T-cell (primary cell): ENCODE measurements at regions not wholly inside any gene's neighbourhood (a gene's known extent, or its start where the extent isn't known, plus 50 kb on each side); places are given as distances from the start of the nearest gene placed in this dataset.
A peak's percentile ranks its signal among the peaks of the same experiment; 100 is the strongest.

Source experiments
- ATAC-seq, 4 experiments: fragments of 200-7000 bp in 3 of 4; fragments of 150-1000 bp in 1 of 4; cut with Tn5 transposase; replicated peaks in 1 of 4; 1 replicate in 3 of 4; 2 replicates in 1 of 4; pipeline ENCODE4 v1.10.0; 2021; ENCODE audit warnings: moderate library complexity in 3 of 4, mild to moderate bottlenecking in 2 of 4, moderate number of reproducible peaks in 1 of 4
- CTCF ChIA-PET, 2 donors: fragments of 300-600 bp; sonication (Branson Sonifier 250); formaldehyde crosslinking; loops; one replicate each; lab custom pipeline; 2022; ENCODE audit warnings: antibody characterized with exemption in 2 of 2; lab: Charles Lee
- POLR2A ChIA-PET, 2 donors: fragments of 300-600 bp; sonication (Branson Sonifier 250); formaldehyde crosslinking; loops; one replicate each; lab custom pipeline; 2022; ENCODE audit warnings: antibody characterized with exemption in 2 of 2; lab: Charles Lee
- DNase-seq, 35 experiments: peaks; one replicate each; pipeline versions ENCODE4 v3.0.0 to v3.0.0-alpha.2; 2013 to 2023
- H3K27ac ChIP-seq: one replicate; pipeline ENCODE4 v1.5.1; 2013; ENCODE audit warnings: low read length
- H3K27me3 ChIP-seq, 2 experiments: replicated peaks in 1 of 2; 1 replicate in 1 of 2; 2 replicates in 1 of 2; pipeline versions ENCODE4 v1.6.1 to v1.7.0; 2013; ENCODE audit warnings: low read length in 1 of 2, mixed read lengths in 1 of 2; ENCODE audit not compliant: control insufficient read depth in 2 of 2, insufficient read depth in 2 of 2; ENCODE audit errors: extremely low read depth in 1 of 2
- H3K36me3 ChIP-seq, 2 donors: 1 replicate in 1 of 2; 2 replicates in 1 of 2; pipeline versions ENCODE4 v1.6.1 to v1.7.0; 2013; ENCODE audit warnings: low read length in 1 of 2; ENCODE audit not compliant: control insufficient read depth in 2 of 2, insufficient read depth in 1 of 2; ENCODE audit errors: extremely low read depth in 1 of 2
- H3K4me1 ChIP-seq, 2 experiments: 1 replicate in 1 of 2; 2 replicates in 1 of 2; pipeline versions ENCODE4 v1.6.1 to v1.7.0; 2013; ENCODE audit warnings: low read length in 2 of 2, mixed read lengths in 1 of 2; ENCODE audit not compliant: insufficient read depth in 2 of 2, control insufficient read depth in 1 of 2; ENCODE audit errors: extremely low read depth in 1 of 2
- H3K4me3 ChIP-seq, 2 donors: 1 replicate in 1 of 2; 2 replicates in 1 of 2; pipeline versions ENCODE4 v1.5.1 to v1.7.0; 2013; ENCODE audit warnings: mild to moderate bottlenecking in 2 of 2, low read length in 1 of 2, moderate library complexity in 1 of 2; ENCODE audit not compliant: control insufficient read depth in 1 of 2; ENCODE audit errors: extremely low read depth in 1 of 2
- H3K9me3 ChIP-seq: 2 replicates; pipeline ENCODE4 v1.7.0; 2013
- H3K27ac Mint-ChIP-seq, 2 donors: one replicate each; pipeline ENCODE4 v1.8.0; 2020 to 2021; ENCODE audit warnings: mild to moderate bottlenecking in 2 of 2, mixed read lengths in 2 of 2
- H3K27me3 Mint-ChIP-seq, 2 donors: one replicate each; pipeline ENCODE4 v1.8.0; 2021 to 2022; ENCODE audit warnings: mixed read lengths in 2 of 2
- H3K36me3 Mint-ChIP-seq: one replicate; pipeline ENCODE4 v1.8.0; 2021; ENCODE audit warnings: mixed read lengths
- H3K4me1 Mint-ChIP-seq, 3 donors: one replicate each; pipeline ENCODE4 v1.8.0; 2020 to 2022; ENCODE audit warnings: mixed read lengths in 3 of 3, mild to moderate bottlenecking in 1 of 3
- H3K4me3 Mint-ChIP-seq, 3 donors: one replicate each; pipeline ENCODE4 v1.8.0; 2020 to 2022; ENCODE audit warnings: mild to moderate bottlenecking in 3 of 3, mixed read lengths in 3 of 3, moderate library complexity in 3 of 3
- H3K9me3 Mint-ChIP-seq, 3 donors: one replicate each; pipeline ENCODE4 v1.8.0; 2020 to 2022; ENCODE audit warnings: mixed read lengths in 3 of 3
- WGBS: methylation state at CpG from one replicate; pipeline ENCODE4 v1.1.5; 2013; ENCODE audit warnings: missing lambda C conversion rate; ENCODE audit not compliant: insufficient coverage; 5-methylcytosine and 5-hydroxymethylcytosine counted together

- 64% methylated on average over 3 of the region's 5 CpGs for WGBS
- H3K4me1 Mint-ChIP-seq: no peaks in the 10 kb centered on the region
Observed at GRCh38 chr7:115494529-115495147, 535.9 kb downstream of the TFEC start.

GRCh38 chr7:115493381-115493780, 537.2 kb downstream of the TFEC start:
- ChIA-PET CTCF (no interaction called here), POLR2A (no interaction called here)
- no peak for ATAC-seq
- no peak overlapping the region for H3K4me3 Mint-ChIP-seq
- Histone ChIP-seq H3K9me3 (no peaks in the 10 kb centered on the region), H3K36me3 (no peaks in the 10 kb centered on the region), H3K27ac (no peak overlapping the region), H3K27me3 (no peaks in the 10 kb centered on the region), H3K4me1 (no peaks in the 10 kb centered on the region), H3K4me3 (no peak overlapping the region)
- no peak for DNase-seq
- no peak overlapping the region for H3K27ac Mint-ChIP-seq
- H3K9me3 Mint-ChIP-seq: no peaks in the 10 kb centered on the region
- no CpG with 5 or more reads among the region's 3 CpGs for WGBS
- H3K27me3 Mint-ChIP-seq: peaks cover 0 to 10% of the 10 kb centered on the region in 2 donors
- H3K36me3 Mint-ChIP-seq: no peaks in the 10 kb centered on the region
- no peaks in the 10 kb centered on the region for H3K4me1 Mint-ChIP-seq

More at GRCh38 chr7:115494529-115495147, 535.9 kb downstream of the TFEC start:
- H3K27me3 Mint-ChIP-seq: peaks cover 0 to 10% of the 10 kb centered on the region in 2 donors
- DNase-seq (no peak), ATAC-seq (no peak)
- Histone ChIP-seq H3K4me1 (no peaks in the 10 kb centered on the region), H3K27ac (no peak overlapping the region), H3K36me3 (no peaks in the 10 kb centered on the region), H3K27me3 (no peaks in the 10 kb centered on the region), H3K4me3 (no peak overlapping the region), H3K9me3 (no peaks in the 10 kb centered on the region)
- H3K4me3 Mint-ChIP-seq: no peak overlapping the region
- H3K9me3 Mint-ChIP-seq: no peaks in the 10 kb centered on the region
- POLR2A ChIA-PET: no interaction called here
- no peak overlapping the region for H3K27ac Mint-ChIP-seq
- no peaks in the 10 kb centered on the region for H3K36me3 Mint-ChIP-seq
- CTCF ChIA-PET: interaction anchor here in 1 of 2 donors (1.4 kb wide), 1 partner anchor 12 kb away, joined by 3 read pairs; no protein-coding TSS in a partner anchor

- ChIA-PET CTCF (no interaction called here), POLR2A (no interaction called here)
- no peak overlapping the region for H3K27ac Mint-ChIP-seq
- Histone ChIP-seq H3K27me3 (no peaks in the 10 kb centered on the region), H3K36me3 (no peaks in the 10 kb centered on the region), H3K9me3 (no peaks in the 10 kb centered on the region), H3K4me3 (no peak overlapping the region), H3K4me1 (no peaks in the 10 kb centered on the region), H3K27ac (no peak overlapping the region)
- H3K27me3 Mint-ChIP-seq: peaks cover 0 to 7% of the 10 kb centered on the region in 2 donors
- ATAC-seq (no peak), DNase-seq (no peak)
- H3K4me1 Mint-ChIP-seq: no peaks in the 10 kb centered on the region
- no CpG with 5 or more reads among the region's 4 CpGs for WGBS
- no peaks in the 10 kb centered on the region for H3K9me3 Mint-ChIP-seq
- no peaks in the 10 kb centered on the region for H3K36me3 Mint-ChIP-seq
- H3K4me3 Mint-ChIP-seq: no peak overlapping the region
Observed at GRCh38 chr7:115491744-115492380, 538.7 kb downstream of the TFEC start.

GRCh38 chr7:115479448-115479847, 551.1 kb downstream of the TFEC start:
- no peak for DNase-seq
- 88% methylated on average over 1 of the region's 1 CpG for WGBS
- H3K9me3 ChIP-seq: no peaks in the 10 kb centered on the region
- H3K4me1 ChIP-seq: peaks cover 0 to 10% of the 10 kb centered on the region in 2 experiments
- H3K27me3 ChIP-seq: peaks cover 9 to 23% of the 10 kb centered on the region in 2 experiments
- H3K36me3 ChIP-seq: no peaks in the 10 kb centered on the region
- H3K36me3 Mint-ChIP-seq: no peaks in the 10 kb centered on the region
- H3K4me1 Mint-ChIP-seq: peaks cover 12 to 14% (median 14%) of the 10 kb centered on the region in 3 donors
- ChIA-PET CTCF (interaction anchor here in 1 of 2 donors (1.2 kb wide), 1 partner anchor 9 kb away, joined by 5 read pairs; no protein-coding TSS in a partner anchor), POLR2A (no interaction called here)
- peaks cover 33 to 40% of the 10 kb centered on the region in 2 donors for H3K27me3 Mint-ChIP-seq
- no peak overlapping the region for H3K27ac Mint-ChIP-seq
- no peak overlapping the region for H3K4me3 Mint-ChIP-seq
- ATAC-seq: no peak
- no peaks in the 10 kb centered on the region for H3K9me3 Mint-ChIP-seq
- H3K4me3 ChIP-seq: no peak overlapping the region
- no peak overlapping the region for H3K27ac ChIP-seq

GRCh38 chr7:115478426-115478825, 552.1 kb downstream of the TFEC start:
- Mint-ChIP-seq H3K27ac (no peak overlapping the region), H3K36me3 (no peaks in the 10 kb centered on the region), H3K27me3 (peaks cover 40% of the 10 kb centered on the region in 2 donors), H3K4me3 (no peak overlapping the region), H3K9me3 (no peaks in the 10 kb centered on the region), H3K4me1 (peaks cover 12 to 14% (median 14%) of the 10 kb centered on the region in 3 donors)
- Histone ChIP-seq H3K4me3 (no peak overlapping the region), H3K27ac (no peak overlapping the region), H3K36me3 (no peaks in the 10 kb centered on the region), H3K4me1 (peaks cover 0 to 10% of the 10 kb centered on the region in 2 experiments), H3K9me3 (no peaks in the 10 kb centered on the region), H3K27me3 (peaks cover 9 to 23% of the 10 kb centered on the region in 2 experiments)
- ChIA-PET POLR2A (interaction anchor here (0.6 kb wide), 3 partner anchors 12 to 1570 kb away, joined by 3 to 9 read pairs (median 7); no protein-coding TSS in a partner anchor), CTCF (interaction anchor here in 1 of 2 donors (1.2 kb wide), 1 partner anchor 8 kb away, joined by 5 read pairs; no protein-coding TSS in a partner anchor)
- DNase-seq (no peak), ATAC-seq (no peak)

GRCh38 chr7:115477193-115477651, 553.3 kb downstream of the TFEC start:
- CTCF ChIA-PET: interaction anchor here in 1 of 2 donors (0.6 to 0.7 kb wide), 3 partner anchors 553 to 1251 kb away, joined by 3 read pairs; no protein-coding TSS in a partner anchor
- no peak overlapping the region for H3K27ac ChIP-seq
- peak in 2 of 4 experiments; percentile 19 to 20 for ATAC-seq
- Mint-ChIP-seq H3K9me3 (no peaks in the 10 kb centered on the region), H3K4me3 (peak overlapping the region; percentile 57 to 73 (median 67)), H3K4me1 (peaks cover 12 to 14% (median 14%) of the 10 kb centered on the region in 3 donors), H3K27ac (no peak overlapping the region), H3K27me3 (peaks cover 39 to 40% of the 10 kb centered on the region in 2 donors), H3K36me3 (no peaks in the 10 kb centered on the region)
- H3K36me3 ChIP-seq: no peaks in the 10 kb centered on the region
- no peaks in the 10 kb centered on the region for H3K9me3 ChIP-seq
- DNase-seq: no peak
- peaks cover 0 to 10% of the 10 kb centered on the region in 2 experiments for H3K4me1 ChIP-seq
- WGBS: 6% methylated on average over 19 of the region's 30 CpGs
- H3K4me3 ChIP-seq: peak overlapping the region in 1 of 2 donors; percentile 29
- peaks cover 9 to 23% of the 10 kb centered on the region in 2 experiments for H3K27me3 ChIP-seq
- POLR2A ChIA-PET: no interaction called here
